ENCODE measurements at regions not wholly inside any gene's neighbourhood (a gene's known extent, or its start where the extent isn't known, plus 50 kb on each side); places are given as distances from the start of the nearest gene placed in this dataset.
"Not testable (repeated sequence)": the region's sequence is repeated elsewhere in the genome, so short reads cannot be mapped to it uniquely, and the experiment has no call there.

- H3K4me1 Mint-ChIP-seq (ENCODE audit: low read depth) = peaks cover 4% of the 10 kb centered on the region
- no peak overlapping the region for H3K4me3 Mint-ChIP-seq
- peaks cover 49% of the 10 kb centered on the region for H3K27me3 Mint-ChIP-seq (ENCODE audit: low read depth)
- H3K36me3 Mint-ChIP-seq (ENCODE audit: low read depth) = no peaks in the 10 kb centered on the region
- no peaks in the 10 kb centered on the region for H3K9me3 Mint-ChIP-seq
- H3K27ac Mint-ChIP-seq = no peak overlapping the region
These were observed 326.4 kb downstream of the SFMBT2 start for GRCh38 chr10:7084280-7085005.

GRCh38 chr10:7082967-7083366, 327.9 kb downstream of the SFMBT2 start:
- no peak overlapping the region for H3K27ac Mint-ChIP-seq
- no peaks in the 10 kb centered on the region for H3K9me3 Mint-ChIP-seq
- H3K4me3 Mint-ChIP-seq = no peak overlapping the region
- peaks cover 4% of the 10 kb centered on the region for H3K4me1 Mint-ChIP-seq (ENCODE audit: low read depth)
- H3K27me3 Mint-ChIP-seq (ENCODE audit: low read depth) = peaks cover 51% of the 10 kb centered on the region
- H3K36me3 Mint-ChIP-seq (ENCODE audit: low read depth) = no peaks in the 10 kb centered on the region

GRCh38 chr10:7077880-7078279, 333.0 kb downstream of the SFMBT2 start:
- no peaks in the 10 kb centered on the region for H3K9me3 Mint-ChIP-seq
- no peaks in the 10 kb centered on the region for H3K4me1 Mint-ChIP-seq (ENCODE audit: low read depth)
- peaks cover 43% of the 10 kb centered on the region for H3K27me3 Mint-ChIP-seq (ENCODE audit: low read depth)
- no peak overlapping the region for H3K27ac Mint-ChIP-seq
- no peak overlapping the region for H3K4me3 Mint-ChIP-seq
- no peaks in the 10 kb centered on the region for H3K36me3 Mint-ChIP-seq (ENCODE audit: low read depth)

GRCh38 chr10:7075851-7076250, 335.0 kb downstream of the SFMBT2 start:
- no peaks in the 10 kb centered on the region for H3K36me3 Mint-ChIP-seq (ENCODE audit: low read depth)
- no peak overlapping the region for H3K4me3 Mint-ChIP-seq
- no peaks in the 10 kb centered on the region for H3K9me3 Mint-ChIP-seq
- H3K4me1 Mint-ChIP-seq (ENCODE audit: low read depth) = peaks cover 3% of the 10 kb centered on the region
- H3K27ac Mint-ChIP-seq = no peak overlapping the region
- H3K27me3 Mint-ChIP-seq (ENCODE audit: low read depth) = peaks cover 26% of the 10 kb centered on the region

- H3K4me1 Mint-ChIP-seq (ENCODE audit: low read depth) = peaks cover 3% of the 10 kb centered on the region
- peaks cover 24% of the 10 kb centered on the region for H3K27me3 Mint-ChIP-seq (ENCODE audit: low read depth)
- no peak overlapping the region for H3K27ac Mint-ChIP-seq
- no peaks in the 10 kb centered on the region for H3K36me3 Mint-ChIP-seq (ENCODE audit: low read depth)
- no peaks in the 10 kb centered on the region for H3K9me3 Mint-ChIP-seq
- no peak overlapping the region for H3K4me3 Mint-ChIP-seq
These were observed 335.7 kb downstream of the SFMBT2 start for GRCh38 chr10:7075110-7075509.

GRCh38 chr10:7071421-7071820, 339.4 kb downstream of the SFMBT2 start:
- H3K27me3 Mint-ChIP-seq (ENCODE audit: low read depth) = peaks cover 12% of the 10 kb centered on the region
- no peak overlapping the region for H3K4me3 Mint-ChIP-seq
- no peaks in the 10 kb centered on the region for H3K36me3 Mint-ChIP-seq (ENCODE audit: low read depth)
- H3K9me3 Mint-ChIP-seq = no peaks in the 10 kb centered on the region
- peaks cover 3% of the 10 kb centered on the region for H3K4me1 Mint-ChIP-seq (ENCODE audit: low read depth)
- H3K27ac Mint-ChIP-seq = no peak overlapping the region

- Mint-ChIP-seq H3K36me3 (ENCODE audit: low read depth) (no peaks in the 10 kb centered on the region), H3K27me3 (ENCODE audit: low read depth) (peaks cover 12% of the 10 kb centered on the region)
These were observed 339.9 kb downstream of the SFMBT2 start for GRCh38 chr10:7070950-7071349.

GRCh38 chr10:7069706-7070105, 341.1 kb downstream of the SFMBT2 start:
- H3K4me1 Mint-ChIP-seq (ENCODE audit: low read depth) = peaks cover 3% of the 10 kb centered on the region
- H3K36me3 Mint-ChIP-seq (ENCODE audit: low read depth) = no peaks in the 10 kb centered on the region
- H3K9me3 Mint-ChIP-seq = no peaks in the 10 kb centered on the region
- no peak overlapping the region for H3K4me3 Mint-ChIP-seq
- H3K27ac Mint-ChIP-seq = no peak overlapping the region
- peaks cover 5% of the 10 kb centered on the region for H3K27me3 Mint-ChIP-seq (ENCODE audit: low read depth)

More at GRCh38 chr10:7070950-7071349, 339.9 kb downstream of the SFMBT2 start:
- Mint-ChIP-seq H3K4me1 (ENCODE audit: low read depth) (peaks cover 3% of the 10 kb centered on the region), H3K27ac (no peak overlapping the region), H3K4me3 (no peak overlapping the region), H3K9me3 (no peaks in the 10 kb centered on the region)

- Mint-ChIP-seq H3K27me3 (ENCODE audit: low read depth) (no peaks in the 10 kb centered on the region), H3K36me3 (ENCODE audit: low read depth) (peaks cover 2% of the 10 kb centered on the region), H3K9me3 (no peaks in the 10 kb centered on the region), H3K4me1 (ENCODE audit: low read depth) (no peaks in the 10 kb centered on the region), H3K4me3 (no peak overlapping the region), H3K27ac (no peak overlapping the region)
These were observed 354.6 kb downstream of the SFMBT2 start for GRCh38 chr10:7056216-7056615.

GRCh38 chr10:7054915-7055314, 355.9 kb downstream of the SFMBT2 start:
- Mint-ChIP-seq H3K9me3 (peaks cover 4% of the 10 kb centered on the region), H3K27me3 (ENCODE audit: low read depth) (no peaks in the 10 kb centered on the region)

GRCh38 chr10:7053195-7053594, 357.6 kb downstream of the SFMBT2 start:
- Mint-ChIP-seq H3K27me3 (ENCODE audit: low read depth) (no peaks in the 10 kb centered on the region), H3K36me3 (ENCODE audit: low read depth) (peaks cover 2% of the 10 kb centered on the region), H3K4me3 (no peak overlapping the region), H3K27ac (no peak overlapping the region), H3K4me1 (ENCODE audit: low read depth) (no peaks in the 10 kb centered on the region), H3K9me3 (peaks cover 11% of the 10 kb centered on the region)

More at GRCh38 chr10:7054915-7055314, 355.9 kb downstream of the SFMBT2 start:
- no peak overlapping the region for H3K4me3 Mint-ChIP-seq
- H3K36me3 Mint-ChIP-seq (ENCODE audit: low read depth) = peaks cover 2% of the 10 kb centered on the region
- no peak overlapping the region for H3K27ac Mint-ChIP-seq
- H3K4me1 Mint-ChIP-seq (ENCODE audit: low read depth) = no peaks in the 10 kb centered on the region

- H3K4me3 Mint-ChIP-seq; H3K27me3 Mint-ChIP-seq (ENCODE audit: low read depth); H3K27ac Mint-ChIP-seq; H3K36me3 Mint-ChIP-seq (ENCODE audit: low read depth): not testable (repeated sequence)
- Mint-ChIP-seq H3K9me3 (peaks cover 19% of the 10 kb centered on the region), H3K4me1 (ENCODE audit: low read depth) (peaks cover 24% of the 10 kb centered on the region)
These were observed 360.8 kb downstream of the SFMBT2 start for GRCh38 chr10:7050024-7050423.

GRCh38 chr10:7048061-7048460, 362.8 kb downstream of the SFMBT2 start:
- Mint-ChIP-seq H3K36me3 (ENCODE audit: low read depth) (peaks cover 8% of the 10 kb centered on the region), H3K4me1 (ENCODE audit: low read depth) (peaks cover 29% of the 10 kb centered on the region), H3K27me3 (ENCODE audit: low read depth) (no peaks in the 10 kb centered on the region), H3K27ac (no peak overlapping the region), H3K9me3 (peaks cover 22% of the 10 kb centered on the region), H3K4me3 (no peak overlapping the region)

GRCh38 chr10:7046615-7047014, 364.2 kb downstream of the SFMBT2 start:
- Mint-ChIP-seq H3K9me3 (peaks cover 22% of the 10 kb centered on the region), H3K36me3 (ENCODE audit: low read depth) (peaks cover 8% of the 10 kb centered on the region), H3K27ac (peak overlapping the region; percentile 61), H3K4me1 (ENCODE audit: low read depth) (peaks cover 32% of the 10 kb centered on the region), H3K27me3 (ENCODE audit: low read depth) (no peaks in the 10 kb centered on the region), H3K4me3 (peak overlapping the region; percentile 8)

- peaks cover 32% of the 10 kb centered on the region for H3K4me1 Mint-ChIP-seq (ENCODE audit: low read depth)
- peak overlapping the region; percentile 3 for H3K4me3 Mint-ChIP-seq
- peak overlapping the region; percentile 71 for H3K27ac Mint-ChIP-seq
- H3K9me3 Mint-ChIP-seq = peaks cover 22% of the 10 kb centered on the region
- peaks cover 4% of the 10 kb centered on the region for H3K27me3 Mint-ChIP-seq (ENCODE audit: low read depth)
- peaks cover 6% of the 10 kb centered on the region for H3K36me3 Mint-ChIP-seq (ENCODE audit: low read depth)
These were observed 364.8 kb downstream of the SFMBT2 start for GRCh38 chr10:7045891-7046599.
